Suprapubic skin (tissue), 3 donors: ENCODE measurements at regions not wholly inside any gene's neighbourhood (a gene's known extent, or its start where the extent isn't known, plus 50 kb on each side); places are given as distances from the start of the nearest gene placed in this dataset.

ENCODE experiments used
- POLR2A ChIP-seq, 2 donors: fragments of 450-650 bp; IDR thresholded peaks; one replicate each; pipeline ENCODE4 v1.6.1; 2017; ENCODE audit warnings: antibody characterized with exemption in 2 of 2, mild to moderate bottlenecking in 2 of 2, moderate library complexity in 2 of 2
- TF ChIP-seq, protein P1 (sequence below), 2 donors: fragments of 200-600 bp in 1 of 2; fragments of 450-650 bp in 1 of 2; sonication (generic) in 1 of 2; IDR thresholded peaks; one replicate each; pipeline ENCODE4 v1.5.1; 2016 to 2019; ENCODE audit warnings: antibody characterized with exemption in 2 of 2, mild to moderate bottlenecking in 1 of 2, moderate library complexity in 1 of 2

DNA sequence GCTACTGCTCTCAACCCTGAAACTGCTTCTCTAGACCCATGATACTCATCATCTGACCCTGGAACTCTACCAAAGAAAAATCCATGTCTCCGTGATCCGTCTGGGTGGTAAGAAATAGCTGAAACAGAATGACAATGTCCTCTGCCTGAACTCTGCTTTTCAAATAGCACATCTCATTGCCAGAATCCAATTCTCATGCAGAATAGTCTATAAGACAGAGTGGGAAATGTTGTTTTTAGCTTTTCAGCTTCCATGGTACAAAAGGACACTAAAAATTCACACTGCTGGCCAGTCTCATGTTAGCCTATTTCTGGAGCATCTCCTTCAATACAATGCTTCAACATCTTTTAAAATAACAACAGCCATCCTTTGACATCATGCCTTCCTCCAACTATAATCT is 1355.8 kb upstream of the PRMT6 start:
- TF ChIP-seq, protein P1, sequence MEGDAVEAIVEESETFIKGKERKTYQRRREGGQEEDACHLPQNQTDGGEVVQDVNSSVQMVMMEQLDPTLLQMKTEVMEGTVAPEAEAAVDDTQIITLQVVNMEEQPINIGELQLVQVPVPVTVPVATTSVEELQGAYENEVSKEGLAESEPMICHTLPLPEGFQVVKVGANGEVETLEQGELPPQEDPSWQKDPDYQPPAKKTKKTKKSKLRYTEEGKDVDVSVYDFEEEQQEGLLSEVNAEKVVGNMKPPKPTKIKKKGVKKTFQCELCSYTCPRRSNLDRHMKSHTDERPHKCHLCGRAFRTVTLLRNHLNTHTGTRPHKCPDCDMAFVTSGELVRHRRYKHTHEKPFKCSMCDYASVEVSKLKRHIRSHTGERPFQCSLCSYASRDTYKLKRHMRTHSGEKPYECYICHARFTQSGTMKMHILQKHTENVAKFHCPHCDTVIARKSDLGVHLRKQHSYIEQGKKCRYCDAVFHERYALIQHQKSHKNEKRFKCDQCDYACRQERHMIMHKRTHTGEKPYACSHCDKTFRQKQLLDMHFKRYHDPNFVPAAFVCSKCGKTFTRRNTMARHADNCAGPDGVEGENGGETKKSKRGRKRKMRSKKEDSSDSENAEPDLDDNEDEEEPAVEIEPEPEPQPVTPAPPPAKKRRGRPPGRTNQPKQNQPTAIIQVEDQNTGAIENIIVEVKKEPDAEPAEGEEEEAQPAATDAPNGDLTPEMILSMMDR (IDR thresholded peaks at IDR 0.05), result no peak
- TF ChIP-seq POLR2A (IDR thresholded peaks at IDR 0.05), result no peak
